ENCODE measurements at regions not wholly inside any gene's neighbourhood (a gene's known extent, or its start where the extent isn't known, plus 50 kb on each side); places are given as distances from the start of the nearest gene placed in this dataset.

DNA sequence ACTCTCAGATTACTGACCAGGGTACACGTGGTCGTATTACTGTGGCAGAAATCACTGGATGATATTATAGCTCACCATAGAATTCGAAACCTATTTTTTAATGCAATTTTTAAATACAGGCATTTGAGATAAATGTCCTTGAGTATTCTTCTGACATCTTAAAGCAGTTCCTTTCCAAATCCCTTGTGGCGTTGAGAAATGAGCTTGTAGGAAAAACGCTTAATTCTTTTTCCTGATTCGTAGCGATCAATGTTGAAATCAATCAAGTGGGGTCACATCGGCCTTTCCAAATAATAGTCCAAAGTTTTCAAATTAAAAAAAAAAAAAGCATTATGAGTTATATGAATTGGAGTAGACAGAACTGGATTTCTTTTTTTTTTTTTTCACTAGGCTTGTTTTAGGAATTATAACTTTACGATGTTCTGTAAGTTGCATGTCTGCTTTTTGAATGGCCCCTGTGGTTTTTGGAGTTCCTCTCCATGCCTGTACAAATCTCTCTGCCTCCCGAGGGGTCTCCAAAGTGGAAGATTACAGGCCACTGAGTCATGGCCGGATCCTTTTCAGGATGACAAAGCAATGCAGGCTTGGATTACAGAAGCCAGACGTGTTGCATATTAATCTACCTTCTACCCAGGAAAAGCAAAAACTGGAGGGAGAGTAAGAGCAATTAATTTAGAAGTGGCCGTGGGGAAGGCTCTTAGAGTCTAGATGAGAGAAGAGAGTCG lies 226.1 kb downstream of the SHOX start:
- TF ChIP-seq, protein P1, sequence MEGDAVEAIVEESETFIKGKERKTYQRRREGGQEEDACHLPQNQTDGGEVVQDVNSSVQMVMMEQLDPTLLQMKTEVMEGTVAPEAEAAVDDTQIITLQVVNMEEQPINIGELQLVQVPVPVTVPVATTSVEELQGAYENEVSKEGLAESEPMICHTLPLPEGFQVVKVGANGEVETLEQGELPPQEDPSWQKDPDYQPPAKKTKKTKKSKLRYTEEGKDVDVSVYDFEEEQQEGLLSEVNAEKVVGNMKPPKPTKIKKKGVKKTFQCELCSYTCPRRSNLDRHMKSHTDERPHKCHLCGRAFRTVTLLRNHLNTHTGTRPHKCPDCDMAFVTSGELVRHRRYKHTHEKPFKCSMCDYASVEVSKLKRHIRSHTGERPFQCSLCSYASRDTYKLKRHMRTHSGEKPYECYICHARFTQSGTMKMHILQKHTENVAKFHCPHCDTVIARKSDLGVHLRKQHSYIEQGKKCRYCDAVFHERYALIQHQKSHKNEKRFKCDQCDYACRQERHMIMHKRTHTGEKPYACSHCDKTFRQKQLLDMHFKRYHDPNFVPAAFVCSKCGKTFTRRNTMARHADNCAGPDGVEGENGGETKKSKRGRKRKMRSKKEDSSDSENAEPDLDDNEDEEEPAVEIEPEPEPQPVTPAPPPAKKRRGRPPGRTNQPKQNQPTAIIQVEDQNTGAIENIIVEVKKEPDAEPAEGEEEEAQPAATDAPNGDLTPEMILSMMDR (IDR thresholded peaks at IDR 0.05) = no peak
- TF ChIP-seq EP300 (IDR thresholded peaks at IDR 0.05; ENCODE audit: low read depth) (no peak), POLR2A (IDR thresholded peaks at IDR 0.05) (no peak), POLR2AphosphoS5 (IDR thresholded peaks at IDR 0.05) (no peak)
